ENCODE measurements at regions not wholly inside any gene's neighbourhood (a gene's known extent, or its start where the extent isn't known, plus 50 kb on each side); places are given as distances from the start of the nearest gene placed in this dataset.
"Not testable (repeated sequence)": the region's sequence is repeated elsewhere in the genome, so short reads cannot be mapped to it uniquely, and the experiment has no call there.

- intact Hi-C loops (cut with micrococcal nuclease); H3K27ac ChIP-seq (ENCODE audit: extremely low read depth, low read depth, low read length); H3K36me3 ChIP-seq (ENCODE audit: control insufficient read depth, insufficient read depth, low read length); H3K9ac ChIP-seq (ENCODE audit: insufficient read depth in 1 of 2, low read depth in 2 of 2, low read length in 2 of 2); H2AFZ ChIP-seq (ENCODE audit: low read depth, low read length); DNase-seq (ENCODE audit: extremely low read depth in 1 of 4, low spot score in 3 of 4); H3K4me1 ChIP-seq (replicated peaks in 1 of 2; ENCODE audit: control insufficient read depth in 2 of 2, insufficient read depth in 2 of 2, low read length in 2 of 2); H3K4me3 ChIP-seq; FAIRE-seq; H3K9me3 ChIP-seq (replicated peaks; ENCODE audit: control insufficient read depth, insufficient read depth, low read depth, low read length); in situ Hi-C loops (cut with MboI); H3K27me3 ChIP-seq (ENCODE audit: control insufficient read depth in 2 of 2, insufficient read depth in 2 of 2, low read length in 2 of 2); H3K9me1 ChIP-seq (ENCODE audit: control insufficient read depth, insufficient read depth, low read length); H3K4me2 ChIP-seq (ENCODE audit: insufficient read depth, low read length); POLR2A ChIA-PET; H4K20me1 ChIP-seq (replicated peaks; ENCODE audit: control insufficient read depth, insufficient read depth, low read length); BruUV-seq (replicated peaks); CTCF ChIA-PET (ENCODE audit: low intra/inter-chr PET ratio); ATAC-seq; H3K79me2 ChIP-seq (ENCODE audit: control insufficient read depth, insufficient read depth, low read length): not testable (repeated sequence)
- TF ChIP-seq ZNF146 (CRISPR knock-in tag; IDR thresholded peaks at IDR 0.05; ENCODE audit: unreplicated experiment): peak; percentile 95
- peak; percentile 30; the same call in 1 of the 2 replicates for TF ChIP-seq BCOR (IDR thresholded peaks at IDR 0.05)
Observed at GRCh38 chr4:38483628-38484027, 180.4 kb upstream of the KLF3 start.

- BruUV-seq (replicated peaks): no TSS peak
- WGBS (ENCODE audit: insufficient coverage, low coverage, missing lambda C conversion rate): 69% methylated on average over 6 of the region's 9 CpGs
- ATAC-seq: peak; percentile 48; the same call in 2 of the 3 replicates
- no peaks in the 10 kb centered on the region for H3K27me3 ChIP-seq (ENCODE audit: control insufficient read depth in 2 of 2, insufficient read depth in 2 of 2, low read length in 2 of 2)
- intact Hi-C loops (cut with micrococcal nuclease): no loop called here
- H3K4me2 ChIP-seq (ENCODE audit: insufficient read depth, low read length): peak overlapping the region; percentile 13; the same call in 1 of the 2 replicates
- H3K79me2 ChIP-seq (ENCODE audit: control insufficient read depth, insufficient read depth, low read length): no peaks in the 10 kb centered on the region
- no peaks in the 10 kb centered on the region for H3K9me3 ChIP-seq (replicated peaks; ENCODE audit: control insufficient read depth, insufficient read depth, low read depth, low read length)
- 0 out of 4 replicates have a peak overlapping the region, but pooled peaks of 1 of the 2 experiments have one; percentile 10 for H3K9ac ChIP-seq (ENCODE audit: insufficient read depth in 1 of 2, low read depth in 2 of 2, low read length in 2 of 2)
- no peaks in the 10 kb centered on the region for H3K36me3 ChIP-seq (ENCODE audit: control insufficient read depth, insufficient read depth, low read length)
- no peaks in the 10 kb centered on the region for H3K9me1 ChIP-seq (ENCODE audit: control insufficient read depth, insufficient read depth, low read length)
- FAIRE-seq: no peak
- peaks cover 5 to 19% of the 10 kb centered on the region in 2 experiments; a peak in 4 of 5 replicates for H3K4me1 ChIP-seq (replicated peaks in 1 of 2; ENCODE audit: control insufficient read depth in 2 of 2, insufficient read depth in 2 of 2, low read length in 2 of 2)
- H3K27ac ChIP-seq (ENCODE audit: extremely low read depth, low read depth, low read length): no peak overlapping the region; the same call in 2 of the 3 replicates
- peak overlapping the region; percentile 84 for H2AFZ ChIP-seq (ENCODE audit: low read depth, low read length)
- POLR2A ChIA-PET: interaction anchor here (0.5 to 1.5 kb wide), 2 partner anchors 23 to 192 kb away, joined by 3 to 8 read pairs; no protein-coding TSS in a partner anchor
- in situ Hi-C loops (cut with MboI): no loop called here
- H4K20me1 ChIP-seq (replicated peaks; ENCODE audit: control insufficient read depth, insufficient read depth, low read length): no peaks in the 10 kb centered on the region
- H3K4me3 ChIP-seq: no peak overlapping the region
- CTCF ChIA-PET (ENCODE audit: low intra/inter-chr PET ratio): no interaction called here
- no peak for DNase-seq (ENCODE audit: extremely low read depth in 1 of 4, low spot score in 3 of 4)
- TF ChIP-seq REST (IDR thresholded peaks at IDR 0.05; ENCODE audit: borderline replicate concordance) (0 out of 2 replicates have a peak, but pooled peaks have one; percentile 18), REST (CRISPR knock-in tag; IDR thresholded peaks at IDR 0.05; ENCODE audit: low read depth) (no peak), SIN3A (IDR thresholded peaks at IDR 0.05; ENCODE audit: borderline replicate concordance in 2 of 2, control insufficient read depth in 1 of 2, low read depth in 2 of 2, low read length in 2 of 2) (no peak), HDAC1 (IDR thresholded peaks at IDR 0.05) (0 out of 4 replicates have a peak, but pooled peaks of 1 of the 2 experiments have one; percentile 33)
Observed at GRCh38 chr4:38489011-38489861, 174.8 kb upstream of the KLF3 start.

Measured in K562 (cell line).